GM18520 (cell line): ENCODE measurements at regions not wholly inside any gene's neighbourhood (a gene's known extent, or its start where the extent isn't known, plus 50 kb on each side); places are given as distances from the start of the nearest gene placed in this dataset.

Experiments used
- ATAC-seq: cut with Tn5 transposase; IDR thresholded peaks from one replicate; pipeline ENCODE4 v1.9.1; 2021; ENCODE audit not compliant: unreplicated experiment

- no peak for ATAC-seq
Measured at GRCh38 chr20:23153696-23154341, 67.7 kb upstream of the CD93 start.

GRCh38 chr20:23152902-23153301 lies 66.8 kb upstream of the CD93 start:
- no peak for ATAC-seq

- ATAC-seq = no peak
Measured at GRCh38 chr20:23152308-23152892, 66.3 kb upstream of the CD93 start.

- no peak for ATAC-seq
Measured at GRCh38 chr20:23151885-23152284, 65.8 kb upstream of the CD93 start.

- no peak for ATAC-seq
Measured at GRCh38 chr20:23151008-23151703, 65.0 kb upstream of the CD93 start.

DNA sequence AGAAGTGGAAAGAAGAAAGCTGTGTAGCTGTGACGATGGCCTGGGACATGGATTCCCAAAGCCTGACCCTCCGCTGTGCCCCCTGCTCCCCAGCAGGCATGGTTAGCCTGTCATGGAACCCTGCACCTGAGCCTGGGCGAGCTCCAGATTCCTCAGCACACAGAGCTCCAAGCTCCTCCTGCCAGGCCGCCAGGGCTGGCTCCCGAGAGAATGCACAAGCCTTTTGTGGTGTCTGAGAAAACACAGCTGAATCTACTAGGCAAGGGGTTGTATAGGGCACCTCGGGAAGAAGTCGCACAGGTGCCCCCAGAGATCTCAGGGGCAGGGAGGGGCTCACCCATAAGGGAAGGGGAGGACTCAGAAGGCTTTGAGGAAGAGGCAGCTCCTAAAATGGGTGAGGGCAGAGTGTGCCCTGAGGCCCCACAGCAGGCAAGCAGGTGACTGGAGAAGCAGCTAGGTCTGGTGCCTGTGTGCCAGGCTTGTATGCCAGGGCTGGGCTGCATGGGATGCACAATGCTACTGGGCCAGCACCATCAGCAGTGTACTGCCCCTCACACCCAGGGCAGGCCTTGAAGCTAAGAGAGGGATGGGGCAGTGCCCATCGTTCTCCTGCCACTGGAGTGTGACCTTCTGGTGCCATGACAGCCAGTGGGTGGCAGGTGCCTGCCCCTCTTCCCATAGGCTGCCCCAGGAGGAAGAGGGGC lies 64.3 kb upstream of the CD93 start:
- ATAC-seq = no peak

DNA sequence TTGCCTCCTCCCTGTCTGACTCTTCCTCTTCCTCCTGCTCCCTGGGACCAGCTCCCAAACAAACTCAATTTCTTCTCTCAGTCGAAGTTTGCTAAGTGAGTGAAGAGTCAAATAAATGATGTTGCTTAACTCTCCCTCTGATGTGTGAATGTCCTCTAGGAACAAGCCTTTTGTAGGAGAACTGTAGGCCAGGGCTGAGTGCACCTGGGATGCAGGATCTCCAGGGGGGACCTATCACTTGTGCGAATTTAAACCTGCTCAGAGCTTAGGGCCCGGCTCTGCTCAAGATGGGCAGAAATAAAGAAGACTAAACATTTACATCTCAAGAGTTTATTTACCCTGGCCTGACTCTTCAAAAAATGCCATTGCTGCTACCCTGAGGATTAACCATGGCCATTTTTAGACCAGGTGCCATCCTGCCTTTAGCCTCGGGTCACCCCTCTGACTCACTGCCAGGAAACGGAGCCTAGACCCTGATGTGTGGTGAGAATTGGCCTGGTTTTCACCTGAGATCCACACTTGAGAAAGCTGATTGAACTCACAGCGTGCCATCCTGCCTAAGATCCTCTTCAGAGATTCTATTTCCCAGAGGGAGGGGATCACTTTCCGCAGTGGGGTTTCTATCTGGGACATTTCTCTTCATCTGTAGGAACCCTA lies 63.6 kb upstream of the CD93 start:
- ATAC-seq = no peak

DNA sequence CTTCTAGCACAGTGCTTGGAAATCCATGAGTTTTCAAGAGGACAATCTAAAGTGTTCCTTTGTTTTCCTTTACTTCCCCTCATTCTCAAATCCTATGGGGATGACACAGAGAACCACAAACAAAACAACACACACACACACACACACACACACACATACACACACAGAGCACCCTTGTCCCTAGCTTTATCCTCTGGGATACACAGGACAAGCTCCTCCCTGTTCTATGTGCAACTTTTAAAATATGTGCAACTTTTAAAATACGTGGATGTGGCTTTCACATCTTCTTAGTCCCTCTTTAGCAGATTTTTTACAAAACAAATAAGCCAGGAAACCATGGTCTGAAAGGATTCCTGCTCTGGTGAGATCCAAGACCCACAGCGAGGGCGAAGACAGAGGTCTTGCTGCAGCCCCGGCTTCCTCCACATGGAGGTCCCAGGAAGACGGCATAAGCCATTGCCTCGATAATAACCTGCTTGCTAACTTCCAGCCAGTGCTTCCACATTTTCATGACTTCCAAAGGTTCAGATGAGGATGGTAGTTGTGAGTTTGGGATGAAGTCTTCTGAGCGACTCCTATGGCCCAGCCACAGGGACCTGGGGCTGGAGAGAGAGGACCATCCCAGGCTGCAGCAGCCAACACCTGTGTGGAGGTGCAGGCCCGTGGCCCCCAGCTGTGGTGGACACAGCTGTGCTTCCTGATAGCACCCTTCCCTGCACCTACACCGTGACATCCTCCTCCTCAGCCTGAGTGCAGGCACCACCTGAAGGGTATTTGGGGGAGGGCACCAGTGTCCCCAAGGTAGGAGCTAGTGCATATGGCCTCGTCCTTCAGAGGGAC lies 62.8 kb upstream of the CD93 start:
- no peak for ATAC-seq

DNA sequence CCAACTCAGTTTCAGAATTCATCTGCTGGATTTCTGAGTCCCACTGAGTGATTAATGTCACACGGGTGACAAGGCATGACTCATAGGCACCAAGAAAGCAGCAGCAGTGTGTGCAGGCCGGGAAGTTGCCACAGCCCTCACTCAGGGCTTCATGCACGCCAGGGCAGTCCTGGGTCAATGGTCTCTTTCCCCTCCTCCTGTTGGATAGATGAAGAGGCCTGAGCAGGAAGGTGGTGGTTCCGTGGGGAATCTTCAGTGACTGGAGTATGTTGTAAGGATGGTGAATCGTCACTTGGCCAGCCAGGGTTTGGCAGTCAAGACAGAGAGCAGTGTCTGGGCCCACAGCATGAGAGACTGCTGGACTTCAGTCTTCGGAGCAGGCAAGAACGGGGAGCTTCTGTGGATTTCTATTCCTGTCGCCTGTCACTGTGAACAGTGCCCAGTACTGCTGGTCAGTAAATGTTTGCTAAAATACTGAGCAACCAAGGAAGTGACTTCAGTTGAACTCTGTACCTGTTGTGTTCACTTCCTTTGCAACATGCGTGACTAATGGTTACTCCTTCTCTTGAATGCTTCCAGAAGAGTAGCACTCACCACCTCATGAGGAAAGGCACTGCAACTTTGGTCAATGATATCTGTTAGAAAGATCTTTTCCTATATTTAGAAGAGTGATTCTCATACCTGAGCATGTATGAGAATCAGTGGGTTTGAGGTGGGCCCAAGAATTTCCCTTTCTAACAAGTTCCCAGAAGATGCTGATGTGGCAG lies 62.0 kb upstream of the CD93 start:
- peak; percentile 58 for ATAC-seq

DNA sequence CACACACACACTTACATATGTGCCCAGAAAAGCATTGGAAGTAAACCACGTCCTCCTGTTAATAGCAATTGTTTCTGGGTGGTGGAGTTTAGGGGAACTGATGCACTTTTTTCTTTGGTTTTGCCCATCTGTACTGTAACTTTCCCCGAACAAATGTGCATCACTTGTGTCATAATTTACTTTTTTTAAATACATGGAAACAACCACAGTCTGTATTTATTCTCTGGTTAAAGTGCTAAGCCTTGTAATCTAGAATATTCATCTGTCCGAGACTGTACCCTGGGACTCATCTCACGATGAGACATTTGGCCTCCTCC lies 61.5 kb upstream of the CD93 start:
- no peak for ATAC-seq

GRCh38 chr20:23146857-23147637 lies 60.9 kb upstream of the CD93 start:
- ATAC-seq = no peak

DNA sequence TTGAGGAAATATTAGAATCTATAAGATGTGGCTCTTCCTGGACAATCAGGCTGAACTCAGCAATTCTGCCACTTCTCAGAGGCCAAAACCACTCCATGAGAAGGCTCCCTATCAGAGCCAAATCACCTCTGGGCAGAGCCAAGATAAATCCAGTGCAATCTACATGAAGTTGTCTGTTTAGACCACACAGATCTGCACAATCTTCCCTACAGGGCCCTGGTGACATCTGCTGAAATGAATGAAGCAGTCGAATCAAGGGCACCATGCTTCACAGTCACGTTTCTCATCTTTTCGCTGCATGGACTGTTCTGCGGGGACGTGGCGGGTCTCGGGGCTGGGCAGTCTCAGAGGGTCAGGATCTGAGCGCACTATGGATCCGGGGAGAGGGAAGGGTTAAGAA lies 60.1 kb upstream of the CD93 start:
- ATAC-seq = no peak

DNA sequence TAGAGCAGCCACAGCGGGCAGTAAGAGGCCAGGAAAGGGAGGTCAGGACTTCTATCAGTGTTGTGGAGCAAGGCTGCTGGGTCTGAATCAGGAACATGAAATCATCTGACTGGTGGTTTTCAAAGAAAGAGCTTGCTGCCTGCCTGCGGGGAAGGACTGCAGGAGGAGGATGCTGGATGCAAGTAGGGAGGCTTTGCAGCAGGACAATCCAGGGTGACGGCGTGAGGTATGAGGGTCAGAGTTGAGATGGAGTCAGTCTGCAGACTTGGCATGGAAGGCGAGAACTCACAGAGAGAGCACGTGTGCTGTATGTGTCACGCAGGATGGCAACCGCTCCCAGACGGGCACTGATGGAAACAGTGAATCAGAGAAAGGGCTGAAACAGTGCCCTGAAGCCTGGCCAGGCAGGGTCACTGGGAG lies 59.2 kb upstream of the CD93 start:
- no peak for ATAC-seq

DNA sequence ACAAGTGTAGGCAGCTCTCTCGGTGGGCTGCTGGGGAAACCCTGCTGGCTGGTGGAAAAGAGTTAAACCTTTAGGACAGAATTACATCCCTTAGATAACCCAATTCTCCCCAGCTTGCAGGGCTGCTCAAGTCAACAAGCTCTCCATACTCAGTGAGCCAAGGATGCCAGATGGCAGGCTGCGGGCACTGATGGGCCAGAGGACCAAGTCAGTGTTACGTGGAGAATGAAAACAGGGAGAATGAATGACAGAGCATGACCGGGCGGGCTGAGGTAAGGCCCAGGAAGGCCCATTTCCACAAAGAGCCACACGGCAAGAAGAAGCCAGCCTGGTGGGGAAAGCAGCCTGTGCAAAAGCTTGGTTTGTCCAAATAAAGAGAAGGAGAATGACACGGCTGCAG lies 58.7 kb upstream of the CD93 start:
- ATAC-seq = no peak

DNA sequence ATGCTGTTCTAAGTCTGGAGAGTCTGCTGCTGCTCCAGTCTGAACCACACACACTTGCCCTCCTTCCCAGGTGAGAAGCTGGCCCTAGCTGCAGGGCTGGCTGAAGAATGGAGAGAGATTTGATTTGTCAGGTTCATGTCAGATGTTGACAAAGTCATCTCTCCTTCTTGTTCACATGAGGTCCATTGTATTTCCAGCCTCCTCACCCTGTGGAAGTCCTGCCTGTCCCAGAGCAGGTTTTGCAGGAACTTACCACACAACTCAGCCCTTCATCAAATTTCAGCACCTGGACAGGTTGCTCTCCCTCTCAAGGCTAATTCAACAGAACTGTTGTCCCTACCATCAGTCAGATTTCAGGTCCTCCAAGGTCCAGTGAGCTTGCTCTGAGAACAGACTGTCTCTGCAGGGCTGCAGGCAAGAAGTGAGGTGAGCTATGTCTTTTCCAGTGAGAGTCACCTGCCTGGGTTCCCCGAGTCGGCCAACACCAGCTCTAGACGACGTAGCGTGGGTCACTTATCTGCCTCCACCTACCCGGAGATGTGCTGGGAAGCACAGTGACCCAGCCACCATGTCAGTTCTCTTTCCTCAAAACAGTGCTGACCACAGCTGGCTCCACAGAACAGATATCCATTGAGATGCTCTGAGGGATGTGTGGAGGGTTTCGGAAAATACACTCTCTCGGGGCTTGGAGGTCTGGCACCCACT lies 58.0 kb upstream of the CD93 start:
- no peak for ATAC-seq

- ATAC-seq = no peak
Measured at GRCh38 chr20:23143098-23143497, 57.0 kb upstream of the CD93 start.

DNA sequence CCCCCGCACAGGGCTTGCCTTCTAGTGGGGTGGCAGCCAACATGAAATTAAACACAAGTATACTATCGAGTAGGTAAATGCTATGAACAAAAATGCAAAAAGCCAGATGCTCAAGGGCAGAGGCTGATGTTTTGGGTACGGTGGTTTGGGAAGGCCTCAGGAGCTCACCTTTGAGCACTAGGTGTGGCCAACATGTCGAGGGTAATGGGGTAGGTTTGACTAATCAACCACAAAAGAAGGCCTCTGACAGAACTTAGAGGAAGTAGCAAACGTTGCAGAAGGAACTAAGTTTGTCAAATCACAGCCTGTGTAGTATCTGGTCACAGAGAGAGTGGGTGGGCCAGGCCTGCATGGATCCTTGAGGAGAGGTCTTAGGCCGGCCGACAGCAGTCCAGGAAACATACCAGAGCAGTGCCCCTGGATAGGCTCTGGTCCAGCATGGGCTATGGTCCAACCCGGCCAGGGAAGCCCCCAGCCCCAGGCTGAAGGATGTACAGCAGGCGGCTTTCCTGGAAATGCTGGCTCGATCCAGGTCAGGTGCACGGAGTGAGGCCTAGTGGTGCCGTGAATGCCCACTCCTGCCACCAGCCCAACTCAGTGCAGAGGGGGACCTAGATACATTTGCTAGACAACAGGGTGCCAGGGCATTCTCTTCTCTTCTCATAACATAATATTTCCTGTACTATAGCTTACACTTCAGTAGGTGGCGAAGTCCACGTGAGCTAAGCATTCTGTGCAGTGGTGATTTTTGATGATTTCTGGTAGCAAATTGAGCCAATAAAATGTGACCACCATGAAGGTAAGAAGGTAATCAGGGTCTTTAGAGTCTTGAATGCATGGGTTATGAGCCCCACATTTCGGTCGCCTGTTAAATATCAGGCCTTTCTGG lies 56.3 kb upstream of the CD93 start:
- peak; percentile 62 for ATAC-seq
